ENCODE measurements at regions not wholly inside any gene's neighbourhood (a gene's known extent, or its start where the extent isn't known, plus 50 kb on each side); places are given as distances from the start of the nearest gene placed in this dataset.

DNA sequence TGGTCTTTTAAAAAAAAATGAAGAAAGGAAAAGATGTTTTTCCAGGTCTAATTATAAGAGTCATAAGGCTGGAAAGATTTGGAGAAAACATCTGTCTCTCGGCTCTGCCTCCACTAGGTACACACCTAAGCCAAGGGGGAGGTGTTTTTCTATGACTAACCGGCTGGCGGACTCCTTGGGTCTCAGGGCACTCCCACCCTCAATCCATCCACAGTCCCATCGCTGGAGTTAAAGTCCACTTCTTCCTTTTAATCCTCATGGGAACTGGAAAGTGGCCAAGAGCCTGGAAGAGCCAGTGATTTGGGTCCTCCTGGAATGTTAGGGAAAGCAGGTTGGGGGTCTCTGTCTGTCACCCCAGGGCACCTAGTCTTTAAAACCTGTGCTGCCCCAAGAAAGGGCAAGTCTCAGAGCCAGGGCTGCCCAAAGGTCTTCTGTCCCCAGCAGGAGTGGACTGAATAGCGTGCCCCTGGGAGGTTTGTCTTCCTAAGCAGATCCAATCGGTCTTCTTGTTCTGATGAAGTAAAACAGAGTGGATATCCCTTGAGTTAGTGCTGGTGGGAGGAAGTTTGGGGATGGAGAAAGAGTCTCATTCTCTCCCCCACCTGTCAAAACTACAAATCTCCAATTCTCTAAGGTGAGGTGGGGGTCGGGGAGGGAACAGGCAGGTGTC lies 66.4 kb downstream of the MCFD2 start (continued):
- TF ChIP-seq, protein P1, sequence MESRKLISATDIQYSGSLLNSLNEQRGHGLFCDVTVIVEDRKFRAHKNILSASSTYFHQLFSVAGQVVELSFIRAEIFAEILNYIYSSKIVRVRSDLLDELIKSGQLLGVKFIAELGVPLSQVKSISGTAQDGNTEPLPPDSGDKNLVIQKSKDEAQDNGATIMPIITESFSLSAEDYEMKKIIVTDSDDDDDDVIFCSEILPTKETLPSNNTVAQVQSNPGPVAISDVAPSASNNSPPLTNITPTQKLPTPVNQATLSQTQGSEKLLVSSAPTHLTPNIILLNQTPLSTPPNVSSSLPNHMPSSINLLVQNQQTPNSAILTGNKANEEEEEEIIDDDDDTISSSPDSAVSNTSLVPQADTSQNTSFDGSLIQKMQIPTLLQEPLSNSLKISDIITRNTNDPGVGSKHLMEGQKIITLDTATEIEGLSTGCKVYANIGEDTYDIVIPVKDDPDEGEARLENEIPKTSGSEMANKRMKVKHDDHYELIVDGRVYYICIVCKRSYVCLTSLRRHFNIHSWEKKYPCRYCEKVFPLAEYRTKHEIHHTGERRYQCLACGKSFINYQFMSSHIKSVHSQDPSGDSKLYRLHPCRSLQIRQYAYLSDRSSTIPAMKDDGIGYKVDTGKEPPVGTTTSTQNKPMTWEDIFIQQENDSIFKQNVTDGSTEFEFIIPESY (IDR thresholded peaks at IDR 0.05; ENCODE audit: extremely low read depth, insufficient replicate concordance, low read length), result no peak
- TF ChIP-seq JUND (IDR thresholded peaks at IDR 0.05), result no peak

GRCh38 chr2:46848447-46848846 lies 67.2 kb downstream of the MCFD2 start:
- Histone ChIP-seq H3K9me2 (ENCODE audit: insufficient read depth) (no peaks in the 10 kb centered on the region), H3K4me1 (ENCODE audit: control insufficient read depth in 1 of 2, insufficient read depth in 2 of 2, low read length in 2 of 2) (peaks cover 51 to 77% of the 10 kb centered on the region in 2 experiments), H3K27ac (ENCODE audit: low read depth, low read length) (no peak overlapping the region), H3K4me2 (ENCODE audit: low read length) (peak overlapping the region; percentile 6; the same call in 1 of the 2 replicates), H4K20me1 (ENCODE audit: insufficient read depth) (no peaks in the 10 kb centered on the region), H3K9me3 (ENCODE audit: control insufficient read depth in 1 of 2, insufficient read depth in 1 of 2, low read depth in 1 of 2, low read length in 2 of 2) (no peaks in the 10 kb centered on the region), H3K9ac (ENCODE audit: low read length) (no peak overlapping the region), H3K36me3 (ENCODE audit: control insufficient read depth in 1 of 2, insufficient read depth in 2 of 2, low read length in 2 of 2) (no peaks in the 10 kb centered on the region), H3K4me3 (replicated peaks in 1 of 2; ENCODE audit: low read depth in 1 of 2, low read length in 2 of 2) (no peak overlapping the region), H2AFZ (ENCODE audit: low read depth, low read length, poor library complexity, severe bottlenecking) (no peak overlapping the region), H3K79me2 (ENCODE audit: insufficient read depth, low read length) (no peaks in the 10 kb centered on the region), H3K27me3 (ENCODE audit: insufficient read depth, low read length) (no peaks in the 10 kb centered on the region; the same call in 1 of the 2 replicates)
- TF ChIP-seq SP1 (IDR thresholded peaks at IDR 0.05; ENCODE audit: low read depth), result no peak
- TF ChIP-seq ATF3 (IDR thresholded peaks at IDR 0.05), result no peak
- no peak for TF ChIP-seq TCF7L2 (IDR thresholded peaks at IDR 0.05; ENCODE audit: borderline replicate concordance, extremely low read depth, insufficient read depth, insufficient read length)
- TF ChIP-seq REST (IDR thresholded peaks at IDR 0.05; ENCODE audit: low read depth), result no peak
- TF ChIP-seq JUND (IDR thresholded peaks at IDR 0.05), result no peak
- no peak for TF ChIP-seq CTCF (IDR thresholded peaks at IDR 0.05 in 2 of 3, conservative IDR thresholded peaks at IDR 0.05 in 1 of 3; ENCODE audit: borderline replicate concordance in 1 of 3, insufficient read depth in 1 of 3, low read depth in 2 of 3, low read length in 2 of 3)
- no peak for TF ChIP-seq POLR2A (IDR thresholded peaks at IDR 0.05; ENCODE audit: borderline replicate concordance, extremely low read depth, insufficient read depth, insufficient read length)
- no peak for TF ChIP-seq ZFX (IDR thresholded peaks at IDR 0.05)
- TF ChIP-seq RAD21 (IDR thresholded peaks at IDR 0.05; ENCODE audit: low read depth), result no peak
- TF ChIP-seq CEBPB (IDR thresholded peaks at IDR 0.05; ENCODE audit: low read depth), result no peak
- TF ChIP-seq SRF (IDR thresholded peaks at IDR 0.05; ENCODE audit: low read depth), result no peak
- no peak for TF ChIP-seq EZH2 (IDR thresholded peaks at IDR 0.05)
- TF ChIP-seq ZNF274 (IDR thresholded peaks at IDR 0.05; ENCODE audit: low read depth, low read length), result no peak
- TF ChIP-seq FOSL1 (IDR thresholded peaks at IDR 0.05; ENCODE audit: low read depth), result no peak
- TF ChIP-seq EZH2phosphoT487 (IDR thresholded peaks at IDR 0.05; ENCODE audit: borderline replicate concordance), result no peak
- TF ChIP-seq SIN3A (IDR thresholded peaks at IDR 0.05; ENCODE audit: low read depth), result no peak
- intact Hi-C loops (cut with micrococcal nuclease), result no loop called here
- ChIA-PET POLR2A (no interaction called here), RAD21 (ENCODE audit: low non-redundant PET in 1 of 2, low total read pairs in 2 of 2, uncharacterized antibody in 2 of 2, unreplicated experiment in 2 of 2) (interaction anchor here in 1 of 2 experiments (0.6 kb wide), 1 partner anchor 55 kb away, joined by 3 read pairs; no protein-coding TSS in a partner anchor), CTCF (no interaction called here)
- DNase-seq (ENCODE audit: low read depth, low spot score) (no peak), ATAC-seq (no peak)
- BruUV-seq (replicated peaks), result no TSS peak
